HG03457 (cell line): ENCODE measurements at regions not wholly inside any gene's neighbourhood (a gene's known extent, or its start where the extent isn't known, plus 50 kb on each side); places are given as distances from the start of the nearest gene placed in this dataset.
"Not testable (repeated sequence)": the region's sequence is repeated elsewhere in the genome, so short reads cannot be mapped to it uniquely, and the experiment has no call there.

Experiments
- ATAC-seq: cut with Tn5 transposase; IDR thresholded peaks from one replicate; pipeline ENCODE4 v1.9.1; 2021; ENCODE audit warnings: moderate number of reproducible peaks; ENCODE audit not compliant: unreplicated experiment

DNA sequence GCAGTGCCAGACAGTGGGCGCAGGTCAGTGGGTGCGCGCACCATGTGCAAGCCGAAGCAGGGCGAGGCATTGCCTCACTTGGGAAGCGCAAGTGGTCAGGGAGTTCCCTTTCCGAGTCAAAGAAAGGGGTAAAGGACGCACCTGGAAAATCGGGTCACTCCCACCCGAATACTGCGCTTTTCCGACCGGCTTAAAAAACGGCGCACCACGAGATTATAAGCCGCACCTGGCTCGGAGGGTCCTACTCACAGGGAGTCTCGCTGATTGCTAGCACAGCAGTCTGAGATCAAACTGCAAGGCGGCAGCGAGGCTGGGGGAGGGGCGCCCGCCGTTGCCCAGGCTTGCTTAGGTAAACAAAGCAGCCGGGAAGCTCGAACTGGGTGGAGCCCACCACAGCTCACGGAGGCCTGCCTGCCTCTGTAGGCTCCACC lies 77.9 kb downstream of the NR4A2 start:
- not testable (repeated sequence) for ATAC-seq

DNA sequence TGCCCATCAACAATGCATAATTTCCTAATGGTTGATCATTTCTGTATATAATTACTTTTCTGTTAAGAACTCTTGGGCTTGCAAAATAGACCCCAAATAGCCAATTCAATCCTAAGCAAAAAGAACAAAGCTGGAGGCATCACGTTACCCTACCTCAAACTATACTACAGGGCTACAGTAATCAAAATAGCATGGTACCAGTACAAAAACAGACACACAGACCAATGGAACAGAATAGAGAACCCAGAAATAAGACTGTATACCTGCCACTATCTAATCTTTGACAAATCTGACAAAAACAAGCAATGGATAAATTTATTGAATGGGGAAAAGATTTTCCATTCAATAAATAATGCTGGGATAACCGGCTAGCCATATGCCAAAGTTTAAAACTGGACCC lies 78.8 kb downstream of the NR4A2 start:
- ATAC-seq, result no peak

DNA sequence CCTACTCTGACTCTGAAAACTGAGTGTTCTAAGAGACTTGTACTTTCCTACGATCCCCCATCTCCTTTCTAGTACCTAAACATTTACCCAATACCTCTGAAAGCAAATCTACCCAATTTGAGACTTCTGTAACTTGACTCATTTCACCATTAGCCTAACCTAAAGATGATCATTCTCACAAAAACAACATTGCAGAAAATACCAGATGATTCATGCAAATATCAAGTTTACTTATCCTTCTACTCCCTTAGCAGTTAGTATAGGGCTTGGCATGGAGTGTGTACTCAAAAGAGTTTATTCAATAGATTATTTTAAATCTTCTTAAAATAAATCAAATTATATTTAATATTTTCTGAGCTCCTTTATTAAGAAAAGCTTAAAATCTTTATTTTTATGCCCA lies 89.6 kb downstream of the NR4A2 start:
- ATAC-seq, result no peak

DNA sequence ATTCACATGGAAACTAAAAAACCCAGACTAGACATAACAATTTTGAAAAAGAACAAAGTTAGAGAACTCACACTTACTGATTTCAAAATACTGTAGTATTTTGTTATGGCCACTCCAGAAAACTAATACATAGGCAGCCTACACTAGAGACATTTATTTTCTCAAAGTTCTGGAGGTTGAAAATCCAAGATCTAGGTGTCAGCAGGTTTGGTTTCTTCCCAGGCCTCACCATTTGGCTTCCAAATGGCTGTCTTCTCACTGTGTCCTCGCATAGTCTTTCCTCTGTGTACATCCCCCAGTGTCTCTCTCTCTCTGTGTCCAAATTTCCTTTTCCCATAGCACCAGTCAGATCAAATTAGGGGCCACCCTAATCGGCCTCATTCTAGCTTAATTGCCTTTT lies 95.0 kb downstream of the NR4A2 start:
- ATAC-seq, result no peak

DNA sequence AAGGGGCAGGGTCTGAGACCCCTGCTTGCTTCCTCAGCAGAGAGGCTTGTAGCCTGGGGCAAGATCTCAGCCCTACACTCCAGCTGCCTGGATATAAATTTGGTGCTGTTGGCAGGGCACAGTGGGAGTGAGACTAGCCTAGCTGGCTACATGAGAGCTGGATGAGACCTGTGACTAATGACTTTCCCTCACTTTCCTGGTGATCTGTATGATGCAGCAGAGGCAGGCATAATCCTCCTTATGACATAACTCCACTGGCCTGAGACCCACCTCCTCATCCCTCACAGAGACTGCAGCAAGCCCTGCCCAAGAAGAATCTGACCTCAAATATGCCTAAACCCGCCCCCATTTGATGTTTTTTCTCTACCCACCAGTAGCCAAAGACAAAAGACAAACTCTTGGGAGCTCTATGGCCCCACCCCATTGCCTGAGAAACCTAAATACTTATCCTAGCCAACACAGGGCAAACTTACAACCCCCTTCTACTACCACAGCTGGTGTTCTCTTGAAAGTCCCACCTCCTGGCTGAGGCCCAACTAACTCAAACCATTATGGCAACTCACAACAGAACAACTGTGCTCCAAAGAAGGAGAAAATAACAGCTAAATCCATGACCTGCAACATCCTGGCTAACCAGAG lies 102.7 kb downstream of the NR4A2 start:
- ATAC-seq, result no peak

DNA sequence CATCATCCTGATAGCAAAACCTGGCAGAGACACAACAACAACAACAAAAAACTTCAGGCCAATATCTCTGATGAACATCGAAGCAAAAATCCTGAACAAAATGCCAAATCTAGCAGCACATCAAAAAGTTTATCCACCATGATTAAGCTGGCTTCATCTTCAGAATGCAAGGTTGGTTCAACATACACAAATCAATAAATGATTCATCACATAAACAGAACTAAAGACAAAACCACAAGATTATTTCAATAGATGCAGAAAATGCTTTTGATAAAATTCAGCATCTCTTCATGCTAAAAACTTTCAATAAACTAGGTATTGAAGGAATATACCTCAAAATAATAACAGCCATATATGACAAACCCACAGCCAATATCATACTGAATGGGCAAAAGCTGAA lies 109.2 kb downstream of the NR4A2 start:
- ATAC-seq, result not testable (repeated sequence)

DNA sequence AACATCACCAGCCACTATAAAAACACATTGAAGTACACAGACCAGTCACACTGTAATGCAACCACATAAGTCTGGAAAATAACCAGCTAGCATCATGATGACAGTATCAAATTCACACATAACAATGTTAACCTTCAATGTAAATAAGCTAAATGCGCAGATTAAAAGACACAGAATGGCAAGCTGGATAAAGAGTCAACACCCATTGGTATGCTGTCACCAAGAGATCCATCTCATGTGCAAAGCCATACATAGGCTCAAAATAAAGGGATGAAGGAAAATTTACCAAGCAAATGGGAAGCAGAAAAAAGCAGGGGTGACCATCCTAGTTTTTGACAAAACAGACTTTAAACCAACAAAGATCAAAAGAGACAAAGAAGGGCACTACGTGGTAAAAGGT lies 110.8 kb downstream of the NR4A2 start:
- ATAC-seq, result no peak

DNA sequence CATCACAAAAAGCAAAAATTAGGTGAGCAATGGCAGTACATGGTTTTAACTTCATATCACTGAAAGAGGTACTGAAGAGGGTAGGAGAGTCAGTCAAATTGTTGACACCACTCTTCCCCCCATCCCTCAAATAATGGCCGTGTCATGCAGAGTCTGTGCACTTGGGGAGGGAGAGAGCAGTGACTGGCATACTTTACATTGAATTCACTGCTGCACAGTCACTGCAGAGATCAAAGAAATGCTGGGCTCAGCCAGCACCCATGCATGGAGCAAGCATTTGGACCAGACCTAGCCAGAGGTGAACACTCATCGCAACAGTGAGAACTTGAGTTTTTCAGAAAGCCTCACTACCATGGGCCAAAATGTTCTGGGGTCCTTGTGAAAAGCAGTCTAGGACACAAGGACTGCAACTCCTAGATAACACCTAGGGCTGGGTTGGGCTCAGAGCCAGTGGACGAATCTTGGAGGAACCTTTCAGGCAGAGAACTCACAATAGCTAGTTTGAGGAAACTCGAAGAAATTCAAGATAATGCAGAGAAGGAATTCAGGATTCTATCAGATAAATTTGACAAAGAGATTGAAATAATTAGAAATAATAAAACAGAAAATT lies 112.9 kb downstream of the NR4A2 start:
- ATAC-seq, result no peak

DNA sequence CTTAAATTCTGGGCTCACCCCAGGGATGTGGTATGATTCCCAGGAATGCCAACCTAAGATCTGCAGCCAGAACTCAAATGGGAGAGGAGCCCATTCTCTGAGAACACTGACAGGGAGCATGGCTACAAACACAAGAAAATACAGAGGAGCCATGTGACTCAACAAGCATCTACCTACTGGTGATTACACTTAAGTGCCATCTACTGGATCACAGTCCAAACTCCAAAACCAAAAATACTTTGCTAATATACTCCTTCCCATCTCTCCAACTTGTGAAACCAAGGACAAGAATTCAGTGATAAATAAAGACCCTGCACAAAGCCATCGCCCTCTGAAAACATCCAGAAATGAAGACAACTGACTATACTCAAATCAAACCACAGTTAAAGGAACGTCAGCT lies 116.9 kb downstream of the NR4A2 start:
- no peak for ATAC-seq

DNA sequence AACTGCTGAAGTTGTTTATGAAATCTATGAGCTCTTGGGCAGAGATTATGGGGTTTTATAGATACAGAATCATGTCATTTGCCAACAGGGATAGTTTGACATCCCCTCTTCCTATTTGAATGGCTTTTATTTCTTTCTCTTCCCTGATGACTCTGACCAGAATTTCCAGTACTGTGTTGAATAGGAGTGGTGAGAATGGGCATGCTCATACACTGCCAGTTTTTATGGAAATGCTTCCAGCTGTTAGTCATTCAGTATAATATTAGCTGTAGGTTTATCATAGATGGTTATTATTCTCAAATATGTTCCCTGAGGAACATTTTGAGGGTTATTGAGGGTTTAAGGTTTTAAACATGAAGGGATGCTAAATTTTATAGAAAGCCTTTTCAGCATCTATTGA lies 121.2 kb downstream of the NR4A2 start:
- ATAC-seq, result no peak

DNA sequence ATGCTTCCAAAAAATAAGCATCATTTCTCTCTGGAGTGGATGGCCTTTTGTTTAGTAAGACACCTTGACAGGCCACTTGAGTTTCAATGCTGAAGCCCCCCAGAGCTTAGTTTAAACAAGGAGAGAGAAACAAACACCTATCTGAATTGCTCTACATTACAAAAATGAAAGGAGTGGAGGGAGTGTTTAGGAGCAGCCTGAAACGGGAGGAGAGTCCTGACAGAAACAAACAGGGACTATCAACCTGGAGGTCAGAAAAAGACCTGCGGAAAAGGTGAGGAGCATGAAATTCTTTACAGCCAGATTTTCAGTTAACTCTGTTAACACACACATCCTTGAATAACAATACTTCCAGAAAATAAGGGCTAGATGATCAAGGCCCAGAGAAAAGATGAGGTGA lies 126.2 kb downstream of the NR4A2 start:
- no peak for ATAC-seq

DNA sequence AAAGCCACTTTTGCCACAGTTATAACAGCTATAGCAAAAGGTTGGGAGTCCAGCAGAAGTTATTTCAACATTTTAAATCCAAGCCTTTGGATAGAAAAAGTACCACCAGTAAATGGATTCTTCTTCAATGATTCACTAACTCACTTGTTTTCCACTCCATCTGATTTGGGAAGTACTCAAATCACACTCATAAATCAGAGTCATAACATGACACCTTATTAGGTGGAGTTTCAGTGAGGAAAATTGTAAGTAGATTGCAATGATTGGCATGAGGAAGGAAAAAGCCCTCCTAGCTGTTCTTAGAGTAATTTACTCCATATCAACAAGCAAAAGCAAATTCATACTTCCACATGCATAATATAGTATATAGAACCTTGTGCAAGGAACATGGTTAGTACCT lies 132.9 kb downstream of the NR4A2 start:
- no peak for ATAC-seq

DNA sequence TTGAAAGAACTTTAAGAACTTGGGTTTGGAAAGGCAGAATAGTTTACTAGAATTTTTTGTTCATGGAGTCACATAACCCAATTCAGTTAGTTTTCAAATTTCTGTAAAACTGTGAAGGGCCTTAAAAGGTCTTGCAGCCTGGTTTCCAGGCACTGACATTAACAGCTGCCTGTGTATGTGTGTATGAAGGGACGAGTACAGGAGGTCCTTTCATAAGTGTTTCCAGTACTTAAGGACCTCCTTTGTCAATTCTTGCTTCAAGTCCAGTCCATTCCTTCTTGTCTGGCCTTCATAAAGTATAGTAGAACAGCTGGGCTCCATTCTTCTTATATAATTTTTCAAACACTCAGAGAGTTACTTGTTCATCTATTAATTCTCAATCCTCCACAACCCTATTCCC lies 136.5 kb downstream of the NR4A2 start:
- no peak for ATAC-seq

DNA sequence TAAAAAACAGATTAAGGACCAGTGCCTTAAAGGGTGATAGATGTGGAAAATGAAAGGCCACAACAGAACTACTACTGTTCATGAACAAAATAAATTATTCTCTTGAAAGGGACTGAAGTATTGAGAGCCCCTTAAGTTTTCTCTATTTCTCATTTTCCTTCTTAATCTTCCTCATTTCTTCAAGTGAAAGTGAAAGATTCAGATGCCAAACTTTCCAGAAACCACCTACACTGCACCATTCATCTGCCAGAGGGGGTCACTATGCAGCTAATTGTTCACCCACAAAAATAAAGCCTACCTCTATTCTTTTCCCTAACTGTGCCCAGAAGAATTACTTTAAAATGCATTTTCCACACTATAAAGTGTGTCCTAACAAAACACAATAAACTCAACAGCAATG lies 140.1 kb downstream of the NR4A2 start:
- no peak for ATAC-seq

DNA sequence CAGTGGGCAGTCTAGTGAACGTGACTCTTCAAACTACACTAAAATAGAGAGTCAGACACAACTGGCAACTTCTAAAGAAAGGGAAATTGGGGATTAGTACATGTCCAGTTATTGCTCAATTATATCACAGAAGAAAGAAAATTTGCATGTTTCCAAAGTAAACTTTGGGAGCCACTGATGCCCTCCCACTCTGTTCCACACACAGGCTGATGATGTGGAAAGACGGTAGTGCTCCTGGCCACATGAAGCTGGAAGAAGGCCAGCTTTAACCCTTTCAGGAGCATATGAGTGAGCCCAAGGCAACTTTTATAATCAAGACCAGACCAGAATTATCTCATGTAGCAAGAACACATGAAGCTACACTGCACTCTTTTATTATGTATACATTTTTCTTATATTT lies 141.0 kb downstream of the NR4A2 start:
- no peak for ATAC-seq

DNA sequence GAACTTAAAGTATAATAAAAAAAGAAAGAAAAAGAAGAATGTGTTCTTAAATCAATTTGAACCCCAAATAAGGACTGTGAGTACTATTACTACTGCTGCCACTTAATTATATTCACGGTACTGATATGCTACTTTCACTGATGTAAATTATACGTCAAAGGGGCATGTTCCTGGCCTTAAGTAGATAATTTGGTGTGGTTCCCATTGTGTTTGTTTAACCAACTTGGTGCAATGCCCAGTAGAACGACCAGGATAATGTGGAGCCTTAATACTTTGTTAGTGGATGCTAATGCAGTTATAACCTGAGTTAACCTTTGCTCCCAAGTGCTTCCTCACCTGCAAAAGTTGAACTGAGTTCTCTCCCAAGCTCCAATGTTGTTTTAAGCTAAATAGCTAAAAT lies 142.0 kb downstream of the NR4A2 start:
- no peak for ATAC-seq

DNA sequence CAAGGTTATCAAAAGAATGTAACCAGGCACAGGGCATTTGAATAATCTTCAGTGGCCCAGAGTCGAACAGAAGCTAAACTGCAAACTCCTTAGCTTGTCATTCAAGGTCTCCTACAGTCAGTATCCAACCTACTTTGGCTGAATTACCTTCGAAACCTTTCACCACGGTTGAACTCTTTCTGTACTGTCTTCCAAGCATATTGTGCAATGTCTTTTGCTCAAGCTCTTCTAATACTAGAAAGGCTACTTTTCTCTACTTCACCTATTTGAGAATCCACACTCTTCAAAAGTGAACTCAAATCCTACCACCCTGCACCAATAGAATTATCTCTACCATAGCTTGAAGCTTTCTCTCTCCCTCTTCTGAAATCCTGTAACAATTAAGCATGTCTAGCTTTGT lies 142.9 kb downstream of the NR4A2 start:
- ATAC-seq, result no peak

DNA sequence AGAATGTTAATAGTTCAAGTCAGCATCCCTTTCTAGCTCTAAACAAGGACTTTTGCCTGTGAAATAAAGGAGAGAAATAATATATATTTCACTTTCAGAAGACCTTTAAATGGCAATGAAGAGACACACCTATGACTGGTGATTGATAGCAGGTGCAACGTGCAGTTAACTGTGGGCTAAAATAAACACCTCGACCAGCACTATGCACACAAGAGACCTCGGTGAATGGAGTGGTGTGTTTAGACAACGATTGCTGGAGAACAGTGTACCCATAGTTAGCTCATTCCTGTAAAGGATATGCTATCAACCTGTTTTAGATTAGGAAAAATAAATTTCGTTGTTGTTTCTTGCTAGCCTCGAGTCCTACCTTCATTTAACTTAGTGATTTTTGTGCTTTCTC lies 143.4 kb downstream of the NR4A2 start:
- no peak for ATAC-seq

DNA sequence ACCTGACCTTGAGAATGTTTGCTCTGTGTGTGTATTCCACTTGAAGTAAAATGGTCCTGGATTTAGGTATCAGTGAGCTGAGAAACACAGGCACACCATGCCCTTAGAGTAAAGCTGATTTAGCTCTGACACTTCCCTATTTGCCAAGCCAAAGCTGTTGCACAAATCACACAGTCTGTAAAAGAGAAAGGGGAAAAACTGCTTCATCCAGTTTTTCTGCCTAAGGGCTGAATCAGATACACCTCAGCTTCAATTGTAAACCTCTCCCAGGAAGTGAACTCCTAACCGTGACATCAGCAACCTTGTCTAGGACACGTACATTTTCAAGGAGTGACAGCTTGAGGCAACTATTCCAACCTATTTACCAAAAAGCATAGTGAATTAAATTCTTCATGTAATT lies 150.4 kb downstream of the NR4A2 start:
- ATAC-seq, result no peak

DNA sequence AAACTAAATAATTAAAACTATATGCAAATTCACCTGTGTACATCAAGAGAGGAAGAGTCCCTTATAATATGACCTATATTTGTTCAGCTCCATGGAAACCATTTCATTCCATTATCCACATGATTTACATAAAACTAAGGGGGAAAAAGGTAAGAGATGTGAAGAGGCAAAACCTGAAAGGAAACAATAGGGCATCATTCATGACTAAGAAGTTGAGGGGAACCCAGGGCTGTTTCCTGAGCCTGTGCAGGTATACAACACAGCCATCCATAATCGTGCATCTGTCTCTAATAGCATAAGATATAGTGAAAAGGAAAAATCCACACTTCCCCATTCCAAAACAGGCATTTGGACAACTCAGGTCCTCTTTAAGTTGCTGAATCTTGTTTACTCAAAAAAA lies 151.3 kb downstream of the NR4A2 start:
- no peak for ATAC-seq

DNA sequence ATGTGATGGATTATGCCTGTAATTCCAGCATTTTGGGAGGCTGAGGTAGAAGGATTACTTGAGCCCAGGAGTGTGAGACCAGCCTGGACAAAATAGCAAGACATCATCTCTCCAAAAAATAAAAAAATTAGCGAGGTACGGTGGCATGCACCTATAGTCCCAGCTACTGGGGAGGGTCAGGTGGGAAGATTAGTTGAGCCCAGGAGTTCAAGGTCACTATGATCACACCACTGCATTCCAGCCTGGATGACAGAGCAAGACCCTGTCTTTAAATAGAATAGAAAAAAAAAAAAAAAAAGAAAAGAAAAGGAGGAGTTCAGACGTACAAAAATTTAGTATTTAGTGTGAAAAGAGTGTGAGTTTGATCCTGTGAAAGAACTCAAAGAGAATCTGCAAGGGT lies 154.9 kb downstream of the NR4A2 start:
- no peak for ATAC-seq

DNA sequence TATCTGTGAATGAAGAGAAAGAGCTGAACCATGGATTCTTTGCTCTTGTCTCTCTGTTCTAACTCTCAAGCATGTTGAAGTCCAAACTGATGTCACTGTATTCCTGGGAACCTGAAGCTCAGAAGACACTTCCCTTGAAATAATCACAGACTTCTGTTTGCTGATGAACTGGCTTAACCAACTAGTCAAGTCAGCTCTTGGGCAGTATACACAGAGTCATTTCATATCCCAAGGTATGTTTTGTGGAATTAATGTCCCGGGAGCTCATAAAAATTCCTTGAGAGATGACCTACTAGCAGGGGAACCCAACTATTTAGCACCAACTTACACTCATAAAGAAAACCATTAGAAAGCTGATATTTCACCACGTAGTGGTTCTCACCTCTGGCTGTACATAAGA lies 156.6 kb downstream of the NR4A2 start:
- no peak for ATAC-seq

DNA sequence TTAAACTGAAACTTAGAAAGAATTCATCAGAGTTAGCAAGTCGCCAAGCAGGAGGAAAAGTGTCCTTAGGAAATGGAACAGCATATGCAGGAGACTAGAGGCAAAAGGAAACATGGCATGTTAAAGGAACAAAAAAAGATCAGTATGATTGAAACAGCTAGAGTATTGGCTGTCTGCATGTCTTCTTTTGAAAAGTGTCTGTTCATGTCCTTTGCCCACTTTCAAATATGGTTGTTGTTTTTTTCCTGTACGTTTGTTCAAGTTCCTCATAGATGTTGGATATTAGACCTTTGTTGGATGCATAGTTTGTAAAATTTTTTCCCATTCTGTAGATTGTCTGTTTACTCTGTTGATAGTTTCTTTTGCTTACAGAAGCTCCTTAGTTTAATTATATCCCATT lies 161.6 kb downstream of the NR4A2 start:
- ATAC-seq, result no peak
